ENCODE measurements at regions not wholly inside any gene's neighbourhood (a gene's known extent, or its start where the extent isn't known, plus 50 kb on each side); places are given as distances from the start of the nearest gene placed in this dataset.

GRCh38 chr18:54004828-54005227 is 219.6 kb downstream of the MBD2 start:
- TF ChIP-seq, protein P1, sequence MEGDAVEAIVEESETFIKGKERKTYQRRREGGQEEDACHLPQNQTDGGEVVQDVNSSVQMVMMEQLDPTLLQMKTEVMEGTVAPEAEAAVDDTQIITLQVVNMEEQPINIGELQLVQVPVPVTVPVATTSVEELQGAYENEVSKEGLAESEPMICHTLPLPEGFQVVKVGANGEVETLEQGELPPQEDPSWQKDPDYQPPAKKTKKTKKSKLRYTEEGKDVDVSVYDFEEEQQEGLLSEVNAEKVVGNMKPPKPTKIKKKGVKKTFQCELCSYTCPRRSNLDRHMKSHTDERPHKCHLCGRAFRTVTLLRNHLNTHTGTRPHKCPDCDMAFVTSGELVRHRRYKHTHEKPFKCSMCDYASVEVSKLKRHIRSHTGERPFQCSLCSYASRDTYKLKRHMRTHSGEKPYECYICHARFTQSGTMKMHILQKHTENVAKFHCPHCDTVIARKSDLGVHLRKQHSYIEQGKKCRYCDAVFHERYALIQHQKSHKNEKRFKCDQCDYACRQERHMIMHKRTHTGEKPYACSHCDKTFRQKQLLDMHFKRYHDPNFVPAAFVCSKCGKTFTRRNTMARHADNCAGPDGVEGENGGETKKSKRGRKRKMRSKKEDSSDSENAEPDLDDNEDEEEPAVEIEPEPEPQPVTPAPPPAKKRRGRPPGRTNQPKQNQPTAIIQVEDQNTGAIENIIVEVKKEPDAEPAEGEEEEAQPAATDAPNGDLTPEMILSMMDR (IDR thresholded peaks at IDR 0.05), result no peak
- no peak for TF ChIP-seq POLR2A (IDR thresholded peaks at IDR 0.05)
